HepG2 (cell line): ENCODE measurements at regions not wholly inside any gene's neighbourhood (a gene's known extent, or its start where the extent isn't known, plus 50 kb on each side); places are given as distances from the start of the nearest gene placed in this dataset.

ENCODE experiments used
- HES4 ChIP-seq: sonication (generic); formaldehyde crosslinking; IDR thresholded peaks from 2 replicates; pipeline ENCODE4 v1.9.0; 2021; ENCODE audit warnings: mild to moderate bottlenecking, missing genetic modification reagents, borderline replicate concordance
- KDM4B ChIP-seq: sonication (generic); formaldehyde crosslinking; IDR thresholded peaks from 2 replicates; pipeline ENCODE4 v1.4.0; 2020; ENCODE audit warnings: missing genetic modification reagents
- ZFP36L2 ChIP-seq: sonication (generic); formaldehyde crosslinking; IDR thresholded peaks from 2 replicates; pipeline ENCODE4 v1.4.0; 2020; ENCODE audit warnings: missing genetic modification reagents
- ZMYM2 ChIP-seq: sonication (generic); formaldehyde crosslinking; IDR thresholded peaks from 2 replicates; pipeline ENCODE4 v1.8.0; 2022; ENCODE audit warnings: mild to moderate bottlenecking, missing genetic modification reagents
- ZNF10 ChIP-seq: sonication (generic); formaldehyde crosslinking; IDR thresholded peaks from 2 replicates; pipeline ENCODE4 v1.4.0; 2020; ENCODE audit warnings: mild to moderate bottlenecking, low read depth, missing genetic modification reagents, borderline replicate concordance
- ZNF616 ChIP-seq: sonication (generic); formaldehyde crosslinking; IDR thresholded peaks from 2 replicates; pipeline ENCODE4 v1.5.0; 2020; ENCODE audit warnings: low read depth, mild to moderate bottlenecking, missing genetic modification reagents
- ZNF883 ChIP-seq: sonication (generic); formaldehyde crosslinking; IDR thresholded peaks from 2 replicates; pipeline ENCODE4 v1.5.1; 2020; ENCODE audit warnings: mild to moderate bottlenecking, missing genetic modification reagents; ENCODE audit errors: not compliant biosample characterization
- TF ChIP-seq, protein P1 (sequence below): sonication (generic); formaldehyde crosslinking; IDR thresholded peaks from 2 replicates; pipeline ENCODE4 v1.9.0; 2021; ENCODE audit warnings: missing genetic modification reagents, borderline replicate concordance
- TF ChIP-seq, protein P2 (sequence below): sonication (generic); formaldehyde crosslinking; IDR thresholded peaks from 2 replicates; pipeline ENCODE4 v1.5.0; 2020; ENCODE audit warnings: missing genetic modification reagents
- TF ChIP-seq, protein P3 (sequence below): sonication (generic); formaldehyde crosslinking; IDR thresholded peaks from 2 replicates; pipeline ENCODE4 v1.8.0; 2022; ENCODE audit warnings: missing genetic modification reagents, mild to moderate bottlenecking, inconsistent platforms, borderline replicate concordance
- TF ChIP-seq, protein P4 (sequence below): sonication (generic); formaldehyde crosslinking; IDR thresholded peaks from 2 replicates; pipeline ENCODE4 v1.4.0; 2020; ENCODE audit warnings: mild to moderate bottlenecking, missing genetic modification reagents

- TF ChIP-seq, protein P1, sequence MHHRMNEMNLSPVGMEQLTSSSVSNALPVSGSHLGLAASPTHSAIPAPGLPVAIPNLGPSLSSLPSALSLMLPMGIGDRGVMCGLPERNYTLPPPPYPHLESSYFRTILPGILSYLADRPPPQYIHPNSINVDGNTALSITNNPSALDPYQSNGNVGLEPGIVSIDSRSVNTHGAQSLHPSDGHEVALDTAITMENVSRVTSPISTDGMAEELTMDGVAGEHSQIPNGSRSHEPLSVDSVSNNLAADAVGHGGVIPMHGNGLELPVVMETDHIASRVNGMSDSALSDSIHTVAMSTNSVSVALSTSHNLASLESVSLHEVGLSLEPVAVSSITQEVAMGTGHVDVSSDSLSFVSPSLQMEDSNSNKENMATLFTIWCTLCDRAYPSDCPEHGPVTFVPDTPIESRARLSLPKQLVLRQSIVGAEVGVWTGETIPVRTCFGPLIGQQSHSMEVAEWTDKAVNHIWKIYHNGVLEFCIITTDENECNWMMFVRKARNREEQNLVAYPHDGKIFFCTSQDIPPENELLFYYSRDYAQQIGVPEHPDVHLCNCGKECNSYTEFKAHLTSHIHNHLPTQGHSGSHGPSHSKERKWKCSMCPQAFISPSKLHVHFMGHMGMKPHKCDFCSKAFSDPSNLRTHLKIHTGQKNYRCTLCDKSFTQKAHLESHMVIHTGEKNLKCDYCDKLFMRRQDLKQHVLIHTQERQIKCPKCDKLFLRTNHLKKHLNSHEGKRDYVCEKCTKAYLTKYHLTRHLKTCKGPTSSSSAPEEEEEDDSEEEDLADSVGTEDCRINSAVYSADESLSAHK (CRISPR knock-in tag) = no peak
- TF ChIP-seq, protein P2, sequence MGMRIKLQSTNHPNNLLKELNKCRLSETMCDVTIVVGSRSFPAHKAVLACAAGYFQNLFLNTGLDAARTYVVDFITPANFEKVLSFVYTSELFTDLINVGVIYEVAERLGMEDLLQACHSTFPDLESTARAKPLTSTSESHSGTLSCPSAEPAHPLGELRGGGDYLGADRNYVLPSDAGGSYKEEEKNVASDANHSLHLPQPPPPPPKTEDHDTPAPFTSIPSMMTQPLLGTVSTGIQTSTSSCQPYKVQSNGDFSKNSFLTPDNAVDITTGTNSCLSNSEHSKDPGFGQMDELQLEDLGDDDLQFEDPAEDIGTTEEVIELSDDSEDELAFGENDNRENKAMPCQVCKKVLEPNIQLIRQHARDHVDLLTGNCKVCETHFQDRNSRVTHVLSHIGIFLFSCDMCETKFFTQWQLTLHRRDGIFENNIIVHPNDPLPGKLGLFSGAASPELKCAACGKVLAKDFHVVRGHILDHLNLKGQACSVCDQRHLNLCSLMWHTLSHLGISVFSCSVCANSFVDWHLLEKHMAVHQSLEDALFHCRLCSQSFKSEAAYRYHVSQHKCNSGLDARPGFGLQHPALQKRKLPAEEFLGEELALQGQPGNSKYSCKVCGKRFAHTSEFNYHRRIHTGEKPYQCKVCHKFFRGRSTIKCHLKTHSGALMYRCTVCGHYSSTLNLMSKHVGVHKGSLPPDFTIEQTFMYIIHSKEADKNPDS = no peak
- TF ChIP-seq, protein P3, sequence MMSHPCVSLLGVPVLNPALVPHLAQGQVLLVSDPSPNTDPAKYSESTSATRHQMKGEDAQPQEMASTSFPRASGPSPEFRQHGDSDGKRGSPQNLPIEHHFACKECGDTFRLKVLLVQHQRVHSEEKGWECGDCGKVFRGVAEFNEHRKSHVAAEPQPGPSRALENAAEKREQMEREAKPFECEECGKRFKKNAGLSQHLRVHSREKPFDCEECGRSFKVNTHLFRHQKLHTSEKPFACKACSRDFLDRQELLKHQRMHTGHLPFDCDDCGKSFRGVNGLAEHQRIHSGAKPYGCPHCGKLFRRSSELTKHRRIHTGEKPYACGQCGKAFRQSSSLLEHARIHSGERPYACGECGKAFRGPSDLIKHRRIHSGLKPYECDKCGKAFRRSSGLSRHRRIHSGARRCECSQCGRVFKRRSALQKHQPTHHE (CRISPR knock-in tag) = no peak
- TF ChIP-seq KDM4B (CRISPR knock-in tag) = no peak
- no peak for TF ChIP-seq ZNF883 (CRISPR knock-in tag)
- TF ChIP-seq ZNF10 (CRISPR knock-in tag) = no peak
- no peak for TF ChIP-seq ZNF616
- TF ChIP-seq, protein P4, sequence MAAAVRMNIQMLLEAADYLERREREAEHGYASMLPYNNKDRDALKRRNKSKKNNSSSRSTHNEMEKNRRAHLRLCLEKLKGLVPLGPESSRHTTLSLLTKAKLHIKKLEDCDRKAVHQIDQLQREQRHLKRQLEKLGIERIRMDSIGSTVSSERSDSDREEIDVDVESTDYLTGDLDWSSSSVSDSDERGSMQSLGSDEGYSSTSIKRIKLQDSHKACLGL (CRISPR knock-in tag) = no peak
- TF ChIP-seq HES4 (CRISPR knock-in tag) = no peak
- TF ChIP-seq ZFP36L2 (CRISPR knock-in tag) = no peak
- TF ChIP-seq ZMYM2 (CRISPR knock-in tag) = no peak
These were observed 153.6 kb upstream of the ZMIZ1 start (continued) for GRCh38 chr10:78915190-78915518.
